Activated CD8-positive, alpha-beta T cell treated with anti-CD3 and anti-CD28 coated beads, Interleukin-2, amount 10 ng/mL, durations not matched to agents 7 days and 5 days (primary cell): ENCODE measurements at regions not wholly inside any gene's neighbourhood (a gene's known extent, or its start where the extent isn't known, plus 50 kb on each side); places are given as distances from the start of the nearest gene placed in this dataset.

Experiments
- ATAC-seq: fragments of 150-1000 bp; cut with Tn5 transposase; one replicate; pipeline ENCODE4 v1.10.0; 2021; ENCODE audit warnings: moderate library complexity
- CTCF ChIA-PET: fragments of 350-600 bp; sonication (Branson Sonifier 250); formaldehyde crosslinking; loops from one replicate; lab custom pipeline; 2021; ENCODE audit warnings: antibody characterized with exemption; lab: Charles Lee
- POLR2A ChIA-PET: fragments of 350-600 bp; sonication (Branson Sonifier 250); formaldehyde crosslinking; loops from one replicate; lab custom pipeline; 2021; ENCODE audit warnings: antibody characterized with exemption; lab: Charles Lee
- DNase-seq: peaks from one replicate; pipeline ENCODE4 v3.0.0-alpha.2; 2020
- H3K27ac Mint-ChIP-seq: one replicate; pipeline ENCODE4 v1.8.0; 2021; ENCODE audit warnings: mild to moderate bottlenecking, mixed read lengths
- H3K27me3 Mint-ChIP-seq: one replicate; pipeline ENCODE4 v1.8.0; 2021; ENCODE audit warnings: low read depth, mixed read lengths
- H3K36me3 Mint-ChIP-seq: one replicate; pipeline ENCODE4 v1.8.0; 2021; ENCODE audit warnings: low read depth, mixed read lengths
- H3K4me1 Mint-ChIP-seq: one replicate; pipeline ENCODE4 v1.8.0; 2021; ENCODE audit warnings: low read depth, mixed read lengths
- H3K4me3 Mint-ChIP-seq: one replicate; pipeline ENCODE4 v1.8.0; 2021; ENCODE audit warnings: mild to moderate bottlenecking, mixed read lengths
- H3K9me3 Mint-ChIP-seq: one replicate; pipeline ENCODE4 v1.8.0; 2022; ENCODE audit warnings: mixed read lengths; ENCODE audit not compliant: insufficient read depth

GRCh38 chr17:74087002-74087585, 116.4 kb upstream of the RPL38 start:
- H3K27ac Mint-ChIP-seq, result no peak overlapping the region
- H3K36me3 Mint-ChIP-seq, result no peaks in the 10 kb centered on the region
- no peaks in the 10 kb centered on the region for H3K4me1 Mint-ChIP-seq
- ChIA-PET POLR2A (no interaction called here), CTCF (interaction anchor here (3.3 kb wide), 1 partner anchor 113 kb away, joined by 13 read pairs; no protein-coding TSS in a partner anchor)
- peaks cover 10% of the 10 kb centered on the region for H3K27me3 Mint-ChIP-seq
- H3K4me3 Mint-ChIP-seq, result no peak overlapping the region
- no peak for DNase-seq
- ATAC-seq, result no peak
- no peaks in the 10 kb centered on the region for H3K9me3 Mint-ChIP-seq

GRCh38 chr17:74088285-74088933, 115.1 kb upstream of the RPL38 start:
- Mint-ChIP-seq H3K4me1 (no peaks in the 10 kb centered on the region), H3K9me3 (no peaks in the 10 kb centered on the region), H3K27ac (no peak overlapping the region), H3K27me3 (peaks cover 6% of the 10 kb centered on the region), H3K36me3 (no peaks in the 10 kb centered on the region), H3K4me3 (no peak overlapping the region)
- CTCF ChIA-PET, result interaction anchor here (3.6 kb wide), 1 partner anchor 111 kb away, joined by 25 read pairs; no protein-coding TSS in a partner anchor
- DNase-seq, result no peak
- no peak for ATAC-seq
- POLR2A ChIA-PET, result no interaction called here

DNA sequence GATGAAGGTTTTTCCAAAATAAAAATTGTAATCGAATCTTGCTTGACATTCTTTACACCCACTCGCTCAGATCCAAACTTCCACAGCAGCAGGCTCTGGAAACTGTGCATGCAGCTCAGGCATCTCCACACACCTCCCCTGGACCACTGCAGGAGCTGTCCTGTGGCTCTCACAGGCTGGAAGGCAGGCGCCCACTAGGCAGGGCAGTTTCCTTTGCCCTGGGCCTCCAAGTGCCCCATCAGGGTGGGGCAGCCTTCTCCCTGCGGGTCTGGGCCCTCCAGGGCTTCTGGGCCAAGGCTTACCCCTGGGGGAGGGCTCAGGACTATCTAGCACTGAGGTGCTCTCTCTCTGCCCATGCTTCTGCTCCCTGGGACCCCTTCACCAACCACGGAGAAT, 114.5 kb upstream of the RPL38 start:
- ATAC-seq (no peak), DNase-seq (no peak)
- H3K36me3 Mint-ChIP-seq, result no peaks in the 10 kb centered on the region
- ChIA-PET POLR2A (no interaction called here), CTCF (interaction anchor here (1.0 to 3.6 kb wide), 4 partner anchors 69 to 438 kb away, joined by 3 to 25 read pairs (median 4); no protein-coding TSS in a partner anchor)
- H3K9me3 Mint-ChIP-seq, result no peaks in the 10 kb centered on the region
- no peak overlapping the region for H3K27ac Mint-ChIP-seq
- peaks cover 9% of the 10 kb centered on the region for H3K27me3 Mint-ChIP-seq
- H3K4me3 Mint-ChIP-seq, result no peak overlapping the region
- no peaks in the 10 kb centered on the region for H3K4me1 Mint-ChIP-seq

- Mint-ChIP-seq H3K27me3 (peaks cover 11% of the 10 kb centered on the region), H3K4me3 (no peak overlapping the region), H3K27ac (no peak overlapping the region), H3K4me1 (no peaks in the 10 kb centered on the region), H3K36me3 (no peaks in the 10 kb centered on the region), H3K9me3 (no peaks in the 10 kb centered on the region)
- ATAC-seq (no peak), DNase-seq (no peak)
- POLR2A ChIA-PET, result no interaction called here
- CTCF ChIA-PET, result interaction anchor here (0.9 to 3.6 kb wide), 17 partner anchors 10 to 920 kb away, joined by 3 to 25 read pairs (median 3); no protein-coding TSS in a partner anchor
Measured at GRCh38 chr17:74089380-74089779, 114.1 kb upstream of the RPL38 start.

GRCh38 chr17:74089869-74090464, 113.5 kb upstream of the RPL38 start:
- H3K4me3 Mint-ChIP-seq, result no peak overlapping the region
- no peaks in the 10 kb centered on the region for H3K4me1 Mint-ChIP-seq
- H3K9me3 Mint-ChIP-seq, result no peaks in the 10 kb centered on the region
- ATAC-seq (peak; percentile 68), DNase-seq (peak; percentile 79)
- H3K27ac Mint-ChIP-seq, result no peak overlapping the region
- ChIA-PET POLR2A (no interaction called here), CTCF (interaction anchor here (0.7 to 3.6 kb wide), 20 partner anchors 11 to 920 kb away, joined by 3 to 25 read pairs (median 3); no protein-coding TSS in a partner anchor)
- H3K36me3 Mint-ChIP-seq, result no peaks in the 10 kb centered on the region
- peaks cover 12% of the 10 kb centered on the region for H3K27me3 Mint-ChIP-seq

GRCh38 chr17:74094651-74095050, 108.8 kb upstream of the RPL38 start:
- H3K4me3 Mint-ChIP-seq, result no peak overlapping the region
- no peaks in the 10 kb centered on the region for H3K36me3 Mint-ChIP-seq
- CTCF ChIA-PET, result no interaction called here
- POLR2A ChIA-PET, result no interaction called here
- H3K27ac Mint-ChIP-seq, result no peak overlapping the region
- H3K4me1 Mint-ChIP-seq, result no peaks in the 10 kb centered on the region
- no peak for ATAC-seq
- H3K27me3 Mint-ChIP-seq, result peaks cover 16% of the 10 kb centered on the region
- H3K9me3 Mint-ChIP-seq, result no peaks in the 10 kb centered on the region
- DNase-seq, result no peak

DNA sequence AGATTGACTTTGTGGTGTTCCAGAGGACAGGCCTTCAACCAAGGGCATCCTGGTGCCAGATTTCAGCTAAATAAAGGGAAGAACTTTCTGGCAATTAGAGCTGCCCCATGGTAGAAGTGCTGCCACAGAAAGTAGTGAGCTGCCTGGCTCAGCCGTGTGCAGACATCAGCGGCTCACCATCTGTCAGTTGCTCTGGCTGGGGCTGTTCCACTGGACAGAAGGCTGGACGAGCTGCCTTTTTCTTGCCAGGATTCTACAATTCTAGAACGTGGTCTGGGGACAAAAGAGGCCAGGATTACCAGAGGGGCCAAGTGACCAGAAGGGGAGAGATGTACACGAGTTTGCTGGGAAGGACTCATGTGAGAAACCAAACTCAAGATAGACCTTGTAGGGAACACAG, 107.0 kb upstream of the RPL38 start:
- H3K27me3 Mint-ChIP-seq, result peaks cover 10% of the 10 kb centered on the region
- DNase-seq (no peak), ATAC-seq (no peak)
- no peak overlapping the region for H3K27ac Mint-ChIP-seq
- ChIA-PET CTCF (no interaction called here), POLR2A (no interaction called here)
- H3K4me3 Mint-ChIP-seq, result no peak overlapping the region
- no peaks in the 10 kb centered on the region for H3K4me1 Mint-ChIP-seq
- no peaks in the 10 kb centered on the region for H3K36me3 Mint-ChIP-seq
- H3K9me3 Mint-ChIP-seq, result no peaks in the 10 kb centered on the region

- no peaks in the 10 kb centered on the region for H3K36me3 Mint-ChIP-seq
- H3K27me3 Mint-ChIP-seq, result peaks cover 10% of the 10 kb centered on the region
- H3K27ac Mint-ChIP-seq, result no peak overlapping the region
- no peaks in the 10 kb centered on the region for H3K9me3 Mint-ChIP-seq
- POLR2A ChIA-PET, result no interaction called here
- no peak for ATAC-seq
- CTCF ChIA-PET, result no interaction called here
- no peaks in the 10 kb centered on the region for H3K4me1 Mint-ChIP-seq
- no peak overlapping the region for H3K4me3 Mint-ChIP-seq
- no peak for DNase-seq
Measured at GRCh38 chr17:74097450-74098135, 105.9 kb upstream of the RPL38 start.

DNA sequence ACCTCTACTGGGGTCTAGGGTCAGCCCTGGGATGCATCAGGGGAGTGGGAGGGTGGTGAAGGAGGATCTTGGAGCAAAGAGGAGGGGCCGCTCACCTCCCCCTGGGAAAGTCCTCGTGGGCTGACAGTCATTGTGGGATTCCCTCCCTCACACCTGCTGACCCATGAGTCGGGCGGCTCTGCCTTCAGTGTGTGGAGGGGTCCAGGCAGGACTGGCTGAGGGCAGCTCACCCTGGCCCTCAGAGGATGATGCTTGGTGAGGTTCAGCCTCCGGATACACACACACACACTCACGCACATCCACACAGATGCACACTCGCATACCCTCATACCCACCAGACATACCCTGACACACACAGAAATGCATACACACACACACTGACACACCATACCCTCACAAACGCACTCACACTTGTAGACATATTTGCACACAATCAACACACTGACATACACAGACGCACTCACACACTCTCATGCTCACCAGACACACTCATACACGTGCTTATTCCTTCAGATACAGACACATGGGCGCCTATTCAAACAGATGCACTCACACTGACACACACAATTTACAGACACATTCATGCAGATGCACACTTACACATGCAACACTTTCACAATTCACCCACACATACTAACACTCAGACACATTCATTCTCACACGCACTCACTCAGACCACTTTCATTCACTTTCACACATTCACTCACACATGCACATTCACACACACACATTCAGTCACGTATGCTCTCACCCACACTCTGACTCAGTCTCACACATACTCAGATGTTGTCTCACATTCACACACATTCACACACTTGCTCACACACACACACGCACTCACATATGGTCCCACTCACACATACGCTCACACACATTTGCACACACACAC, 105.1 kb upstream of the RPL38 start:
- Mint-ChIP-seq H3K27me3 (peaks cover 9% of the 10 kb centered on the region), H3K27ac (no peak overlapping the region), H3K4me1 (no peaks in the 10 kb centered on the region), H3K36me3 (no peaks in the 10 kb centered on the region), H3K9me3 (no peaks in the 10 kb centered on the region), H3K4me3 (no peak overlapping the region)
- ChIA-PET POLR2A (no interaction called here), CTCF (no interaction called here)
- DNase-seq (no peak), ATAC-seq (no peak)

GRCh38 chr17:74099442-74100340, 103.8 kb upstream of the RPL38 start:
- ChIA-PET CTCF (no interaction called here), POLR2A (no interaction called here)
- Mint-ChIP-seq H3K4me3 (no peak overlapping the region), H3K4me1 (peaks cover 2% of the 10 kb centered on the region), H3K9me3 (no peaks in the 10 kb centered on the region), H3K36me3 (no peaks in the 10 kb centered on the region), H3K27ac (no peak overlapping the region), H3K27me3 (peaks cover 4% of the 10 kb centered on the region)
- ATAC-seq, result no peak
- no peak for DNase-seq
